Endothelial cell (in vitro differentiated cells): ENCODE measurements at regions not wholly inside any gene's neighbourhood (a gene's known extent, or its start where the extent isn't known, plus 50 kb on each side); places are given as distances from the start of the nearest gene placed in this dataset.

Experiments
- DNase-seq: peaks from one replicate; pipeline ENCODE4 v3.0.0; 2021; ENCODE audit warnings: low spot score
- H3K27ac Mint-ChIP-seq: one replicate; pipeline ENCODE4 v1.8.0; 2021; ENCODE audit warnings: mixed read lengths, inconsistent platforms; ENCODE audit not compliant: unreplicated experiment
- H3K27me3 Mint-ChIP-seq: one replicate; pipeline ENCODE4 v1.8.0; 2021; ENCODE audit warnings: mild to moderate bottlenecking, moderate library complexity, mixed read lengths, inconsistent platforms; ENCODE audit not compliant: unreplicated experiment
- H3K36me3 Mint-ChIP-seq: one replicate; pipeline ENCODE4 v1.8.0; 2021; ENCODE audit warnings: mild to moderate bottlenecking, low read depth, mixed read lengths, inconsistent platforms; ENCODE audit not compliant: unreplicated experiment
- H3K4me1 Mint-ChIP-seq: one replicate; pipeline ENCODE4 v1.8.0; 2021; ENCODE audit warnings: mild to moderate bottlenecking, mixed read lengths, inconsistent platforms; ENCODE audit not compliant: unreplicated experiment
- H3K4me3 Mint-ChIP-seq: one replicate; pipeline ENCODE4 v1.8.0; 2021; ENCODE audit warnings: mild to moderate bottlenecking, mixed read lengths, inconsistent platforms; ENCODE audit not compliant: unreplicated experiment
- H3K9me3 Mint-ChIP-seq: one replicate; pipeline ENCODE4 v1.8.0; 2021; ENCODE audit warnings: mixed read lengths, inconsistent platforms; ENCODE audit not compliant: unreplicated experiment
- TF ChIP-seq, protein P1 (sequence below): fragments of 200-600 bp; sonication (generic); IDR thresholded peaks from one replicate; pipeline ENCODE4 v1.5.0; 2021; ENCODE audit warnings: antibody characterized with exemption; ENCODE audit not compliant: unreplicated experiment

DNA sequence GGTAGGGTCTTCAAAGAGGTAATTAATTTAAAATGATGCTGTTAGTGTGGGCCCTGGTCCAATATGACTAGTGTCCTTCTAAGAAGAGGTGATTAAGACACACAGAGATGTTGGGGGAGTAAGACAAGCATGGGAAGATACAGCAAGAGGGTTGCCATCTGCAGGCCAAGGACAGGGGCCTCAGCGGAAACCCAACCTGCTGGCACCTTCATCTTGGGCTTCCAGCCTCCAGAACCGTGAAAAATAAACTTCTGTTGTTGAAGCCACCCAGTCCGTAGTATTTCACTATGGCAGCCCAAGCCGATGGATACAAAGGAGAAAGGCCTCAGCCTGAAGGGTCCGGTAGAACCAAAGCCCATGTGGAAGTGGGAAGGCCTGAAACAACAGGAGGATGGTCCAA is 161.7 kb upstream of the UBE2E1 start:
- Mint-ChIP-seq H3K4me3 (no peak overlapping the region), H3K4me1 (peaks cover 13% of the 10 kb centered on the region), H3K9me3 (no peaks in the 10 kb centered on the region), H3K27ac (no peak overlapping the region), H3K36me3 (peaks cover 3% of the 10 kb centered on the region), H3K27me3 (peaks cover 3% of the 10 kb centered on the region)
- DNase-seq = no peak
- TF ChIP-seq, protein P1, sequence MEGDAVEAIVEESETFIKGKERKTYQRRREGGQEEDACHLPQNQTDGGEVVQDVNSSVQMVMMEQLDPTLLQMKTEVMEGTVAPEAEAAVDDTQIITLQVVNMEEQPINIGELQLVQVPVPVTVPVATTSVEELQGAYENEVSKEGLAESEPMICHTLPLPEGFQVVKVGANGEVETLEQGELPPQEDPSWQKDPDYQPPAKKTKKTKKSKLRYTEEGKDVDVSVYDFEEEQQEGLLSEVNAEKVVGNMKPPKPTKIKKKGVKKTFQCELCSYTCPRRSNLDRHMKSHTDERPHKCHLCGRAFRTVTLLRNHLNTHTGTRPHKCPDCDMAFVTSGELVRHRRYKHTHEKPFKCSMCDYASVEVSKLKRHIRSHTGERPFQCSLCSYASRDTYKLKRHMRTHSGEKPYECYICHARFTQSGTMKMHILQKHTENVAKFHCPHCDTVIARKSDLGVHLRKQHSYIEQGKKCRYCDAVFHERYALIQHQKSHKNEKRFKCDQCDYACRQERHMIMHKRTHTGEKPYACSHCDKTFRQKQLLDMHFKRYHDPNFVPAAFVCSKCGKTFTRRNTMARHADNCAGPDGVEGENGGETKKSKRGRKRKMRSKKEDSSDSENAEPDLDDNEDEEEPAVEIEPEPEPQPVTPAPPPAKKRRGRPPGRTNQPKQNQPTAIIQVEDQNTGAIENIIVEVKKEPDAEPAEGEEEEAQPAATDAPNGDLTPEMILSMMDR = no peak

DNA sequence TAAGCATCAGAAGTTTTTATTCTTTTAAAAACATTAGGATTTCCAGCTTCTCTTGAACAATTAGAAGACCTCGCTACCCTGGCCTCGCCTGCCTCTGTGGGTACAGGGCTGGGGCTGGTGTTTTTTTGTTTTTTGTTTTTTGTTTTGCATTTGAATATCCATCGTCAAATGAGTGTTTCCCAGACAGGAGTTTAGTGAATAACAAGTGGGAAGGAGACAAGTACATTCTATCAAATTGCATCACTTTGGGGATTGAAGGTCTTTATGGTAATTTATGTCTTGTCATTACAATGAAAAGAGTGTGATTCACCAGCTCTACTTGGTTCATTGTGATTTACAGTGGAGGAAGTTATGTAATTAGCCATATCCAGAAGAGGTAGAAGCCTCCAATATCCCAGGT is 161.1 kb upstream of the UBE2E1 start:
- H3K4me3 Mint-ChIP-seq = no peak overlapping the region
- H3K4me1 Mint-ChIP-seq = peaks cover 19% of the 10 kb centered on the region

DNA sequence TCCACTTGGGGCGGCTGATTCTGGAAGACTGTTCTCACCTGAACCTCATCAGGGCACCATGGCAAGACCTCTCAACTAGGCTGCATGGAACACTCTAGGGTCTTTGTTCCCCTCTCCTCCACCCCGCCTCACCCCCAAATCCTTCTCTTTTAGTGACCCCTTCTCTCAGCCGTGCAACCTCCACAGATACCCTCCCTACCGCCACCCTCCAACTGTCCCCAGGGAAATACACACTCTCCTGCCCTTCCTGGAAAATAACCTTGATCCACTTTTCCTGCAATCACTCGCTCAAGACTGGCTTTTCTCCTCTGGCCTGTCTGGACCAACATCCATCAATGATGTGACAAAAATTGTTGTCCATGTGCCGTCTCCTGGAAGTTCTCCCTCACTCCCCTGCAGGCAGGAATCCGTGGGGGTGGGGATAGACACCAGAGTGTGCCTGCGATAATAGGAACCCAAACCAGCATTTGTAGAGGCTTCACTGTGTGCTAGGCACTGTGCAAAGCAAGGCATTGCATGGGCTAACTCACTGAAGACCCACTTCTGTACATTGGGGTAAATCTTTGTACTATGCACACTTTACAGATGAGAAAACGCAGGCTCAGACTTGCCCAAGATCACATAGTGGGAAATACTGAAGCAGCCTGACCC is 160.1 kb upstream of the UBE2E1 start:
- Mint-ChIP-seq H3K27ac (no peak overlapping the region), H3K27me3 (peaks cover 3% of the 10 kb centered on the region), H3K4me3 (no peak overlapping the region), H3K36me3 (peaks cover 3% of the 10 kb centered on the region), H3K9me3 (no peaks in the 10 kb centered on the region), H3K4me1 (peaks cover 25% of the 10 kb centered on the region)
- TF ChIP-seq, protein P1 = no peak
- DNase-seq = no peak

More for the DNA sequence above, 161.1 kb upstream of the UBE2E1 start:
- H3K27ac Mint-ChIP-seq = no peak overlapping the region
- H3K36me3 Mint-ChIP-seq = peaks cover 3% of the 10 kb centered on the region
- H3K9me3 Mint-ChIP-seq = no peaks in the 10 kb centered on the region
- TF ChIP-seq, protein P1 = no peak
- DNase-seq = no peak
- peaks cover 3% of the 10 kb centered on the region for H3K27me3 Mint-ChIP-seq

DNA sequence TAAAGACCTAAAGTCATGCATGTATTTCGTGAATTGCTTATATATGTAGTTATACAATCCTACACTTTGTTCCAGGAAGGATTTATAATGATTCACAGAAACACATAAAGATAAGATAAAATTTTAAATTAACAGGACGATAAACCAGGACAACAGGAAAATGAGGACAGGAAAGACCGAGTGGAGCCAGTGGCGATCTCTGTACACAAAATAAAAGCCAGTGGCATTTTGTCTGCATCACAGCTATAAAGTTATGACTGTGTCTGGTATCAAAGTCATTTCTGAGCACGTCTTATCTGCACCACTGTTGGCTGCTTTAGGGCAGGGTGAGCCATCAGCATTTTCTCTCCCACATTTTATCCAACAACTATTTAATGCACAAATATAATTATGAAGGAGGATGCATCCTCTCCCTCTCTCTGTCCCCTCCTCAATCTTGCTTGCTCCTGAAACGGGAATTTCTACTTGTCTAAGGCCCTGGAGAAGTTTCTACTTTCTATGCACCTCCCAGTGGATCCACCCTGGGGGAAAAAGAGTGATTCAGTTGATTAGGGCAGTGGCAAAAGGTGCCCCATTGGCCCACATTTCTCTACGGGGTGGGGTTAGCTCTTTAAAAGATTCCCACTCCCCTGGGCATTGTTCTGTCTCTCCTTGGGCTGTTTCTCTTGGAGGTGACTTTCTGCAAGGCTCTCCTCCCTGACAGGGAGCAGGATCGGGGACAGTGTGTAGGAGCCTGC is 159.4 kb upstream of the UBE2E1 start:
- Mint-ChIP-seq H3K9me3 (no peaks in the 10 kb centered on the region), H3K4me3 (no peak overlapping the region), H3K4me1 (peaks cover 28% of the 10 kb centered on the region), H3K27me3 (peaks cover 3% of the 10 kb centered on the region), H3K36me3 (peaks cover 3% of the 10 kb centered on the region), H3K27ac (no peak overlapping the region)
- no peak for DNase-seq
- TF ChIP-seq, protein P1 = no peak

DNA sequence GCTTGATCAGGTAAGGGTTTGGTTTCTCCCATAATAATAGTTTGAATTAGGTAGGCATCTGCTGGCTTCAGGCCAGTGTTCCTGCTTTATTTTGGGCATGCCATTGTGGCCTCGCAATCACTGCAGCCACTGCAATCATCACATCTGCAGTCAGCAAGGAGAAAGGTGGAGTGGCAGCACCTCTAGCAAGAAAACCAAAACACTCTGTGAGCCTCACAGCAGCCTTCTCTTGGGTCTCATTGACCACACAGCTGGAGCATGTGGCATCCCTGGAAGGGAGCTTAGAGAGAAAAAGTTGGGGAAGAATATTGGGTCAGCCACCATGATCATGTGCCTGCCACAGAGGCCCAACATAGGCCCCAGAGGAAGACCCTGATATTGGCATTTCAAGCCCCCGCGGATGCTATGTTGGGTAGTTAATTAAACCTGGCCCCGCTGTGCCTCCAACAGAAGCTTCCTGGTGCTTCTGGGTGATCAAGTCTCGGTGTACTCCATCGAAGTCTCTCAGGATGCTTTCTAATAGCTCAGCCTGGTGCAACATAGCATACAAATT is 158.0 kb upstream of the UBE2E1 start:
- Mint-ChIP-seq H3K4me1 (peaks cover 28% of the 10 kb centered on the region), H3K27ac (no peak overlapping the region), H3K27me3 (peaks cover 3% of the 10 kb centered on the region), H3K9me3 (no peaks in the 10 kb centered on the region), H3K36me3 (peaks cover 3% of the 10 kb centered on the region), H3K4me3 (no peak overlapping the region)
- TF ChIP-seq, protein P1 = no peak
- DNase-seq = no peak
